22Rv1 (cell line): ENCODE measurements at regions not wholly inside any gene's neighbourhood (a gene's known extent, or its start where the extent isn't known, plus 50 kb on each side); places are given as distances from the start of the nearest gene placed in this dataset.

Source experiments
- CTCF ChIP-seq: fragments of 450-650 bp; IDR thresholded peaks from 2 replicates; pipeline ENCODE4 v1.5.1; 2017; ENCODE audit warnings: mild to moderate bottlenecking
- ZFX ChIP-seq: fragments of 450-650 bp; IDR thresholded peaks from 2 replicates; pipeline ENCODE4 v1.6.1; 2017; ENCODE audit warnings: antibody characterized with exemption, borderline replicate concordance

GRCh38 chr13:103443604-103444003 lies 377.4 kb upstream of the SLC10A2 start:
- TF ChIP-seq CTCF (no peak), ZFX (no peak)
